Activated CD4-positive, alpha-beta T cell treated with anti-CD3 and anti-CD28 coated beads for 4 hours (primary cell): ENCODE measurements at regions not wholly inside any gene's neighbourhood (a gene's known extent, or its start where the extent isn't known, plus 50 kb on each side); places are given as distances from the start of the nearest gene placed in this dataset.
"Not testable (repeated sequence)": the region's sequence is repeated elsewhere in the genome, so short reads cannot be mapped to it uniquely, and the experiment has no call there.

Experiments used
- DNase-seq, 2 donors: peaks; one replicate each; pipeline ENCODE4 v3.0.0-alpha.2; 2020

- no peak for DNase-seq
These were observed 865.1 kb upstream of the VRK2 start for GRCh38 chr2:57181315-57182038.

- DNase-seq: no peak
These were observed 863.7 kb upstream of the VRK2 start for GRCh38 chr2:57182916-57183315.

- DNase-seq: no peak
These were observed 861.0 kb upstream of the VRK2 start for GRCh38 chr2:57185568-57185967.

- DNase-seq: no peak
These were observed 856.6 kb upstream of the VRK2 start for GRCh38 chr2:57190007-57190406.

- DNase-seq: no peak
These were observed 846.9 kb upstream of the VRK2 start for GRCh38 chr2:57199663-57200062.

GRCh38 chr2:57204364-57204763, 842.2 kb upstream of the VRK2 start:
- no peak for DNase-seq

- DNase-seq: no peak
These were observed 841.4 kb upstream of the VRK2 start for GRCh38 chr2:57205241-57205640.

GRCh38 chr2:57207191-57207590, 839.4 kb upstream of the VRK2 start:
- DNase-seq: no peak

- DNase-seq: no peak
These were observed 836.8 kb upstream of the VRK2 start for GRCh38 chr2:57209799-57210198.

- no peak for DNase-seq
These were observed 835.8 kb upstream of the VRK2 start for GRCh38 chr2:57210855-57211254.

GRCh38 chr2:57217013-57217412, 829.6 kb upstream of the VRK2 start:
- no peak for DNase-seq

- DNase-seq: no peak
These were observed 828.4 kb upstream of the VRK2 start for GRCh38 chr2:57218206-57218605.

GRCh38 chr2:57229706-57230105, 816.9 kb upstream of the VRK2 start:
- DNase-seq: not testable (repeated sequence)

GRCh38 chr2:57232341-57232740, 814.3 kb upstream of the VRK2 start:
- not testable (repeated sequence) for DNase-seq

GRCh38 chr2:57251495-57251894, 795.1 kb upstream of the VRK2 start:
- not testable (repeated sequence) for DNase-seq

- not testable (repeated sequence) for DNase-seq
These were observed 770.2 kb upstream of the VRK2 start for GRCh38 chr2:57276408-57276807.

- DNase-seq: no peak
These were observed 768.2 kb upstream of the VRK2 start for GRCh38 chr2:57278451-57278850.

GRCh38 chr2:57291209-57291608, 755.4 kb upstream of the VRK2 start:
- no peak for DNase-seq

GRCh38 chr2:57296795-57297517, 749.6 kb upstream of the VRK2 start:
- no peak for DNase-seq

GRCh38 chr2:57313678-57314077, 732.9 kb upstream of the VRK2 start:
- DNase-seq: no peak

- DNase-seq: no peak
These were observed 731.9 kb upstream of the VRK2 start for GRCh38 chr2:57314682-57315081.

- no peak for DNase-seq
These were observed 716.2 kb upstream of the VRK2 start for GRCh38 chr2:57330447-57330846.

- DNase-seq: no peak
These were observed 713.4 kb upstream of the VRK2 start for GRCh38 chr2:57333221-57333620.

- DNase-seq: no peak
These were observed 703.1 kb upstream of the VRK2 start for GRCh38 chr2:57343391-57344006.
